DOHH2 (cell line): ENCODE measurements at regions not wholly inside any gene's neighbourhood (a gene's known extent, or its start where the extent isn't known, plus 50 kb on each side); places are given as distances from the start of the nearest gene placed in this dataset.

Experiments used
- H3F3A ChIP-seq: fragments of 200-600 bp; sonication (generic), shearing (Covaris generic); 2 replicates; pipeline ENCODE4 v1.6.0; 2016; ENCODE audit warnings: antibody characterized with exemption, mild to moderate bottlenecking; ENCODE audit not compliant: control insufficient read depth, insufficient read depth
- H3K27ac ChIP-seq: fragments of 200-600 bp; sonication (generic); 2 replicates; pipeline ENCODE4 v1.5.1; 2014; ENCODE audit warnings: low read depth, mild to moderate bottlenecking, low read length, moderate library complexity
- H3K27me3 ChIP-seq: fragments of 200-600 bp; sonication (generic); 2 replicates; pipeline ENCODE4 v1.6.1; 2014; ENCODE audit warnings: mild to moderate bottlenecking, low read length, mixed read lengths; ENCODE audit not compliant: control insufficient read depth
- H3K36me3 ChIP-seq: fragments of 200-600 bp; sonication (generic); 2 replicates; pipeline ENCODE4 v1.6.1; 2014; ENCODE audit warnings: mild to moderate bottlenecking, low read length, moderate library complexity, mixed read lengths; ENCODE audit not compliant: control insufficient read depth
- H3K4me1 ChIP-seq: fragments of 200-600 bp; sonication (generic); 2 replicates; pipeline ENCODE4 v1.6.1; 2014; ENCODE audit warnings: mild to moderate bottlenecking, low read length, mixed read lengths; ENCODE audit not compliant: control insufficient read depth
- H3K4me2 ChIP-seq: fragments of 200-600 bp; sonication (generic); 2 replicates; pipeline ENCODE4 v1.6.0; 2014; ENCODE audit warnings: mild to moderate bottlenecking, low read length, moderate library complexity
- H3K4me3 ChIP-seq: fragments of 200-600 bp; sonication (generic); 2 replicates; pipeline ENCODE4 v1.5.1; 2014; ENCODE audit warnings: mild to moderate bottlenecking, low read length, mixed read lengths
- H3K79me2 ChIP-seq: fragments of 200-600 bp; sonication (generic); 2 replicates; pipeline ENCODE4 v1.6.1; 2014; ENCODE audit warnings: mild to moderate bottlenecking, low read length, mixed read lengths; ENCODE audit not compliant: control insufficient read depth
- H3K9me2 ChIP-seq: fragments of 200-600 bp; sonication (generic); replicated peaks from 2 replicates; pipeline ENCODE4 v1.6.1; 2014; ENCODE audit warnings: mild to moderate bottlenecking, low read length, mixed read lengths; ENCODE audit not compliant: control insufficient read depth
- H3K9me3 ChIP-seq: fragments of 200-600 bp; sonication (generic); 2 replicates; pipeline ENCODE4 v1.6.1; 2014; ENCODE audit warnings: antibody characterized with exemption, low read length, mixed read lengths; ENCODE audit not compliant: control insufficient read depth, insufficient read depth
- H4K20me1 ChIP-seq: fragments of 200-600 bp; sonication (generic); 2 replicates; pipeline ENCODE4 v1.6.0; 2014; ENCODE audit warnings: low read depth, mild to moderate bottlenecking, antibody characterized with exemption, low read length, moderate library complexity; ENCODE audit not compliant: control insufficient read depth, insufficient read depth
- EZH2phosphoT487 ChIP-seq: fragments of 200-600 bp; sonication (generic); IDR thresholded peaks from 2 replicates; pipeline ENCODE4 v1.6.1; 2017; ENCODE audit warnings: borderline replicate concordance, mild to moderate bottlenecking, antibody characterized with exemption, low read length, moderate library complexity, mixed read lengths
- TF ChIP-seq, protein P1 (sequence below): fragments of 200-600 bp; sonication (generic); IDR thresholded peaks from one replicate; pipeline ENCODE4 v1.5.1; 2014; ENCODE audit warnings: antibody characterized with exemption, mild to moderate bottlenecking, low read depth, low read length; ENCODE audit not compliant: poor library complexity, severe bottlenecking

DNA sequence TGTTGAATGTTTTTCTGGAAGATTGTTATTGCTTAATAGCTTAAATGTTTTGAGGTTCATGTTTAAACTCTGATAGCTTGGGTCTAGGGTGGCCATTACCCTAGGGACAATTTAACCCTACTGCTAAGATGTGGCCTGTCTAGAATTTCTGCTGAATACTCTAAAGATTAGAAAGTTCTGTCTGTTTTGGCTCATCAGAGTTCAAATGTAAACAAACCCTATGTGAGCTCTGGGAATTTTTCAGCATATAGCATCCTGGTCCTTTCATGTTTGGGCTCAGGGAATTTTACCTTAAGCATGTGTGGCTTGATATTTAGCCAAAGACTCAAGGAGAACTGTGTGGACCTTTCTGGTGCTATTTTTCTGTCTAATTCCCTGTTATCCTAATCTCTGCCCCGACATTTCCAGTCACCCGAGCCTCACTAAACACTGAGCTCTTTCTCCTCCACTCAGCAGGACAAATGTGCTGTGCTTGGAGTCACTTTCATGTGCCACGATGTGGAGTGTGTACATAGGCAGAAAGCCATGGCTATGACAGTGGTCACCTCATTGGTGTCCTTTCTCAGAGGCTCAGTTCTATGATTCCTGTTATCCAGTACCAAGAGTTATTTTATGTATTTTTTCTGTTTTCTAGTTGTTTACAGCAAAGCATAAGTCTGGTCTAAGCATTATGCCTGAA is 492.5 kb upstream of the SPHKAP start:
- Histone ChIP-seq H3K27me3 (no peaks in the 10 kb centered on the region), H3K9me3 (no peaks in the 10 kb centered on the region), H3K27ac (no peak overlapping the region), H3K4me2 (no peak overlapping the region), H3K4me1 (no peaks in the 10 kb centered on the region), H3F3A (no peaks in the 10 kb centered on the region), H3K36me3 (no peaks in the 10 kb centered on the region), H3K79me2 (no peaks in the 10 kb centered on the region), H4K20me1 (no peaks in the 10 kb centered on the region), H3K9me2 (no peaks in the 10 kb centered on the region), H3K4me3 (no peak overlapping the region)
- TF ChIP-seq, protein P1, sequence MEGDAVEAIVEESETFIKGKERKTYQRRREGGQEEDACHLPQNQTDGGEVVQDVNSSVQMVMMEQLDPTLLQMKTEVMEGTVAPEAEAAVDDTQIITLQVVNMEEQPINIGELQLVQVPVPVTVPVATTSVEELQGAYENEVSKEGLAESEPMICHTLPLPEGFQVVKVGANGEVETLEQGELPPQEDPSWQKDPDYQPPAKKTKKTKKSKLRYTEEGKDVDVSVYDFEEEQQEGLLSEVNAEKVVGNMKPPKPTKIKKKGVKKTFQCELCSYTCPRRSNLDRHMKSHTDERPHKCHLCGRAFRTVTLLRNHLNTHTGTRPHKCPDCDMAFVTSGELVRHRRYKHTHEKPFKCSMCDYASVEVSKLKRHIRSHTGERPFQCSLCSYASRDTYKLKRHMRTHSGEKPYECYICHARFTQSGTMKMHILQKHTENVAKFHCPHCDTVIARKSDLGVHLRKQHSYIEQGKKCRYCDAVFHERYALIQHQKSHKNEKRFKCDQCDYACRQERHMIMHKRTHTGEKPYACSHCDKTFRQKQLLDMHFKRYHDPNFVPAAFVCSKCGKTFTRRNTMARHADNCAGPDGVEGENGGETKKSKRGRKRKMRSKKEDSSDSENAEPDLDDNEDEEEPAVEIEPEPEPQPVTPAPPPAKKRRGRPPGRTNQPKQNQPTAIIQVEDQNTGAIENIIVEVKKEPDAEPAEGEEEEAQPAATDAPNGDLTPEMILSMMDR = no peak
- no peak for TF ChIP-seq EZH2phosphoT487

DNA sequence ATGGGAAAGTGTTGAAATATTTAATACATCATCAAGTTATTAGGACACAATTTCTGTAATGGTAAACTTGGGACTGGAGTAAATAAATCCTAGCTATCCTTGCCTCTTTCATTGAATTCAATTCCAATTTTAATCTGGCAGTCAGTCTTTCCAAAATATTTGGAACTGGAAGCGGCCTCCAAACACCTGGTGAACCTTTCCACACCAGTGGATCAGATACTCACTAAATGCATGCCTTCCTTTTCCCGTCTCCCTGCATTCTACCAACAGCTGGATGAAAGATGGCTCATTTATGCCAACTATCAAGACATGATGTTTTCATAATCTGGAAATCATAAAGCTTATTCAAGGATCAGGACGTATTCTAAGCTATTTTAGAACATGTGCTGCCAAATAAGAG is 488.2 kb upstream of the SPHKAP start:
- Histone ChIP-seq H3K36me3 (no peaks in the 10 kb centered on the region), H3K4me3 (no peak overlapping the region), H4K20me1 (no peaks in the 10 kb centered on the region), H3K79me2 (no peaks in the 10 kb centered on the region), H3K27ac (no peak overlapping the region), H3K9me3 (no peaks in the 10 kb centered on the region), H3K4me1 (no peaks in the 10 kb centered on the region), H3K27me3 (no peaks in the 10 kb centered on the region), H3K4me2 (no peak overlapping the region), H3F3A (no peaks in the 10 kb centered on the region), H3K9me2 (no peaks in the 10 kb centered on the region)
- TF ChIP-seq EZH2phosphoT487 = no peak

DNA sequence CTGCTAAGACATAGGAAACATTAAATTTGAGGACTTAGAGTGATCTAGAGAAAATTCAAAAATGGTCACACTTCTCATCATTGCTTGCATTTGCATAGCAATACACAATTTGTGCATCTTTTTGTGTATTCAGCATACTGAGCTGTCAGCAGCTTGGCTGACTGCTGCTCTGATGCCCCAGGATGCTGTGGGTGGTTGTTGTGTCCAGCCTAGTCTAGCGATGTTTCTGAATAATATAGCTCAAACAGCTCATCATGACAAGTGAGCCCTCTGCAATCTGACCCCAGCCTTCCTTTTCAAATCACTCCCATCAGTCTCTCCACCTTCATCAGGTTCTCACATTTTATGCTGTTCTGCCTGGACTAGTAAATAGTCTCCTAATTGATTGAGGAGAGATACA is 483.7 kb upstream of the SPHKAP start:
- H3K36me3 ChIP-seq = no peaks in the 10 kb centered on the region
- TF ChIP-seq EZH2phosphoT487 = no peak
- TF ChIP-seq, protein P1 = no peak
- H4K20me1 ChIP-seq = no peaks in the 10 kb centered on the region
- no peaks in the 10 kb centered on the region for H3K4me1 ChIP-seq
- H3K79me2 ChIP-seq = no peaks in the 10 kb centered on the region
- H3K4me2 ChIP-seq = no peak overlapping the region
- no peak overlapping the region for H3K27ac ChIP-seq
- no peaks in the 10 kb centered on the region for H3F3A ChIP-seq
- H3K27me3 ChIP-seq = no peaks in the 10 kb centered on the region
- no peaks in the 10 kb centered on the region for H3K9me2 ChIP-seq
- no peak overlapping the region for H3K4me3 ChIP-seq
- H3K9me3 ChIP-seq = no peaks in the 10 kb centered on the region

DNA sequence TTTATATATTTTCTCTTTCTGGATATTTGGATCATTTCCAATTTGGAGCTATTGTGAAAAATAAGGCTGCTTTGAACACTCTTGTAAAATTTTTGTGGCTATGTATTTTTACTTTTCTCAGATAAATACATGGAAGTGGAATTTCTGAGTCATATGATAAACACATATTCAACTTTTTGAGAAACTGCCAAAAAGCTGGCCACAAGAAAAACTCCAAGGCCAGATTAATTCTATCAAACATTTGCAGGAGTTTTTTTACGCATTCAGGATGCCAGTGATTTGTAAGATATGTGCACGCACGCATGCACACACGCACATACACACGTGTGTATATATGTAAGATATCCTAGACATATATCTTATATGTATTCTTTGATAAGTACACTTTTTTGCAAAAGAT is 477.5 kb upstream of the SPHKAP start:
- H3F3A ChIP-seq = no peaks in the 10 kb centered on the region
- no peaks in the 10 kb centered on the region for H3K79me2 ChIP-seq
- no peaks in the 10 kb centered on the region for H3K9me2 ChIP-seq
- no peak overlapping the region for H3K4me2 ChIP-seq
- no peak overlapping the region for H3K27ac ChIP-seq
- no peaks in the 10 kb centered on the region for H3K4me1 ChIP-seq
- H3K9me3 ChIP-seq = no peaks in the 10 kb centered on the region
- no peaks in the 10 kb centered on the region for H3K36me3 ChIP-seq
- TF ChIP-seq, protein P1 = no peak
- no peak for TF ChIP-seq EZH2phosphoT487
- H3K27me3 ChIP-seq = no peaks in the 10 kb centered on the region
- H3K4me3 ChIP-seq = no peak overlapping the region
- H4K20me1 ChIP-seq = no peaks in the 10 kb centered on the region
